HEK293T (cell line): ENCODE measurements at regions not wholly inside any gene's neighbourhood (a gene's known extent, or its start where the extent isn't known, plus 50 kb on each side); places are given as distances from the start of the nearest gene placed in this dataset.

Experiments used
- CTCF ChIA-PET: fragments of 350-600 bp; formaldehyde crosslinking; extraction: SDS; loops from one replicate; lab custom pipeline; 2021; ENCODE audit warnings: antibody characterized with exemption, inconsistent platforms; lab: Yijun Ruan, JAX
- POLR2A ChIA-PET: fragments of 350-600 bp; formaldehyde crosslinking; extraction: SDS; loops from one replicate; lab custom pipeline; 2020; ENCODE audit warnings: antibody characterized with exemption, inconsistent platforms; lab: Yijun Ruan, JAX
- DNase-seq: peaks from one replicate; pipeline ENCODE4 v3.0.0; 2012; ENCODE audit warnings: mixed read lengths; ENCODE audit errors: extremely low spot score
- ARNT ChIP-seq: fragments of 450-650 bp; IDR thresholded peaks from 2 replicates; pipeline ENCODE4 v1.6.1; 2017; ENCODE audit warnings: mild to moderate bottlenecking
- BHLHE40 ChIP-seq: fragments of 450-650 bp; IDR thresholded peaks from 2 replicates; pipeline ENCODE4 v1.6.1; 2016; ENCODE audit warnings: mild to moderate bottlenecking, moderate library complexity, borderline replicate concordance
- CTBP1 ChIP-seq: fragments of 450-650 bp; IDR thresholded peaks from 2 replicates; pipeline ENCODE4 v1.6.1; 2016; ENCODE audit warnings: borderline replicate concordance
- ELF4 ChIP-seq: fragments of 450-650 bp; IDR thresholded peaks from 2 replicates; pipeline ENCODE4 v1.6.1; 2017; ENCODE audit warnings: antibody characterized with exemption
- FOXA1 ChIP-seq: fragments of 450-650 bp; IDR thresholded peaks from 2 replicates; pipeline ENCODE4 v1.6.1; 2016; ENCODE audit warnings: mild to moderate bottlenecking
- FOXK2 ChIP-seq: fragments of 450-650 bp; IDR thresholded peaks from 2 replicates; pipeline ENCODE4 v1.6.1; 2016; ENCODE audit warnings: mild to moderate bottlenecking
- FOXM1 ChIP-seq: fragments of 450-650 bp; IDR thresholded peaks from 2 replicates; pipeline ENCODE4 v1.6.1; 2017; ENCODE audit warnings: mild to moderate bottlenecking, borderline replicate concordance
- HDGF ChIP-seq: fragments of 450-650 bp; IDR thresholded peaks from 2 replicates; pipeline ENCODE4 v1.6.1; 2017; ENCODE audit warnings: antibody characterized with exemption, borderline replicate concordance
- L3MBTL2 ChIP-seq: fragments of 450-650 bp; conservative IDR thresholded peaks from 2 replicates; pipeline ENCODE4 v1.6.1; 2016; ENCODE audit warnings: mild to moderate bottlenecking
- LEF1 ChIP-seq: fragments of 450-650 bp; IDR thresholded peaks from 2 replicates; pipeline ENCODE4 v1.6.1; 2017; ENCODE audit warnings: mild to moderate bottlenecking, borderline replicate concordance
- NFRKB ChIP-seq: fragments of 450-650 bp; IDR thresholded peaks from 2 replicates; pipeline ENCODE4 v1.6.1; 2016; ENCODE audit warnings: mild to moderate bottlenecking, moderate library complexity
- SP1 ChIP-seq: fragments of 450-650 bp; IDR thresholded peaks from 2 replicates; pipeline ENCODE4 v1.6.1; 2017
- SUZ12 ChIP-seq: fragments of 450-650 bp; IDR thresholded peaks from 2 replicates; pipeline ENCODE4 v1.6.1; 2016; ENCODE audit warnings: mild to moderate bottlenecking
- TARDBP ChIP-seq: fragments of 450-650 bp; IDR thresholded peaks from 2 replicates; pipeline ENCODE4 v1.6.1; 2016
- ZNF384 ChIP-seq: fragments of 450-650 bp; IDR thresholded peaks from 2 replicates; pipeline ENCODE4 v1.6.1; 2016
- TF ChIP-seq, protein P1 (sequence below): fragments of 450-650 bp; IDR thresholded peaks from 2 replicates; pipeline ENCODE4 v1.6.1; 2016

DNA sequence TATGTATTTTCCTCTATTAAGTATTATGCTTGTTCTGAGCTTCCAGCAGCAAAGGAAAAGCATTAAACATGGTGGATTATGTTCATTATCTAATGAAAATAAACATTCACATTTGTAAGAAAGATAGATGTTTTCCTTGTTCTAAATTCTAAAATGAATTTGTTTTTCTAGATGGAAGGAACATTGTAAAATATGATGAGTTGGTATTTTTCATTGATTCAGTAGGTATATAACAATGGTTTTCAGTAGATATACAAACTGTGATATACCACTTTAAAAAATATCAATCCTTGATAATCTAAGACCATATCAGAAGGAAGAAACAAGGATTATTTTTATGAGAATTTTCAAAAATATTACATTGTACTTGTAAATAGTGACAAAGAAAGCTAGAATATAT lies 290.6 kb upstream of the GOLIM4 start:
- no peak for TF ChIP-seq FOXM1
- TF ChIP-seq TARDBP, result no peak
- TF ChIP-seq FOXA1, result no peak
- TF ChIP-seq SUZ12, result no peak
- no peak for TF ChIP-seq ZNF384
- TF ChIP-seq NFRKB, result no peak
- no peak for TF ChIP-seq FOXK2
- no peak for TF ChIP-seq ARNT
- TF ChIP-seq LEF1, result no peak
- TF ChIP-seq ELF4, result no peak
- no peak for TF ChIP-seq L3MBTL2
- TF ChIP-seq BHLHE40, result no peak
- no peak for TF ChIP-seq SP1
- no peak for TF ChIP-seq HDGF
- TF ChIP-seq, protein P1, sequence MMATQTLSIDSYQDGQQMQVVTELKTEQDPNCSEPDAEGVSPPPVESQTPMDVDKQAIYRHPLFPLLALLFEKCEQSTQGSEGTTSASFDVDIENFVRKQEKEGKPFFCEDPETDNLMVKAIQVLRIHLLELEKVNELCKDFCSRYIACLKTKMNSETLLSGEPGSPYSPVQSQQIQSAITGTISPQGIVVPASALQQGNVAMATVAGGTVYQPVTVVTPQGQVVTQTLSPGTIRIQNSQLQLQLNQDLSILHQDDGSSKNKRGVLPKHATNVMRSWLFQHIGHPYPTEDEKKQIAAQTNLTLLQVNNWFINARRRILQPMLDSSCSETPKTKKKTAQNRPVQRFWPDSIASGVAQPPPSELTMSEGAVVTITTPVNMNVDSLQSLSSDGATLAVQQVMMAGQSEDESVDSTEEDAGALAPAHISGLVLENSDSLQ, result no peak
- no peak for TF ChIP-seq CTBP1
- ChIA-PET CTCF (no interaction called here), POLR2A (no interaction called here)
- DNase-seq, result no peak

DNA sequence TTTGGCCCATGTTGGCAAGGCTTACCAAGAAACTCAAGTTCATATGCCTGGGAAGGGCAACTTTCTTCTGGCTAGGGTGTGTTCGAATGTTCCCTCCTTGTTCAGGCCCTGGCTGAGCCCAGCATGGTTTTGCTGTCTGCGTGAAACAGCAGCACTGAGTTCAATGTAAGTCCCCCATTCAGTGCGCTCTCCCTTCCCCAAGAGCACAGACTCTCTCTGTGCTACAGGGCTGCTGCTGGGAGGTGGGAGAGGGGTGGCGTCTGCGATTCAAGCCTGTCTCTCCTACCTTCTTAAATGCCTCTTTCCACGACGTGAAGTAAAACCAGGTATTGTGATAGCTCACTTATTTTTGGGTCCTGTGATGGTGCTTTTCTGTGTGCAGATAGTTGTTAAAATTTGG lies 289.3 kb upstream of the GOLIM4 start:
- no peak for TF ChIP-seq TARDBP
- no peak for TF ChIP-seq FOXA1
- no peak for TF ChIP-seq SUZ12
- TF ChIP-seq LEF1, result no peak
- no peak for TF ChIP-seq BHLHE40
- no peak for TF ChIP-seq HDGF
- TF ChIP-seq ARNT, result no peak
- no peak for TF ChIP-seq L3MBTL2
- TF ChIP-seq NFRKB, result no peak
- TF ChIP-seq CTBP1, result no peak
- TF ChIP-seq FOXK2, result no peak
- TF ChIP-seq, protein P1, result no peak
- no peak for TF ChIP-seq ZNF384
- TF ChIP-seq SP1, result no peak
- TF ChIP-seq ELF4, result no peak
- TF ChIP-seq FOXM1, result no peak
- DNase-seq, result no peak
- ChIA-PET POLR2A (no interaction called here), CTCF (no interaction called here)

DNA sequence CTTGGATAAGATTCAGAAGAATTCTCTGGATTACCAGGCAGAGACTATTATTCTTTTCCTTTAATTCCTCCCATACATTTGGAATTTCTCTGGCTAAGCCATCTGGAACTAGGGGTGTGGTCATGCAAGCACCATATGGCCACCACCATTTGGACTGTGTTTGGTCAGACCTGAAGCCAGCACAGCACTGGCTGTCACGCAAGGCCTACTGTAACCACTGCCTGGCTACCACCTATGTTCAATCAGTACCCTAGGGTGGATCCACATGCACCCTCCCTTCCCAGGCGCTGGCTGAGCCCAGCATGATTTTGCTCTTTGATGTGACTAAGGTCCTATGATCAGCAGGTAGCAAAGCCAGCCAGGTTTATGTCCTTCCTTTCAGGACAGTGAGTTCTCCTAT lies 287.8 kb upstream of the GOLIM4 start:
- no peak for TF ChIP-seq FOXM1
- no peak for TF ChIP-seq ELF4
- no peak for TF ChIP-seq BHLHE40
- TF ChIP-seq, protein P1, result no peak
- no peak for TF ChIP-seq TARDBP
- no peak for TF ChIP-seq FOXA1
- TF ChIP-seq SUZ12, result no peak
- no peak for TF ChIP-seq FOXK2
- no peak for DNase-seq
- ChIA-PET CTCF (no interaction called here), POLR2A (no interaction called here)

DNA sequence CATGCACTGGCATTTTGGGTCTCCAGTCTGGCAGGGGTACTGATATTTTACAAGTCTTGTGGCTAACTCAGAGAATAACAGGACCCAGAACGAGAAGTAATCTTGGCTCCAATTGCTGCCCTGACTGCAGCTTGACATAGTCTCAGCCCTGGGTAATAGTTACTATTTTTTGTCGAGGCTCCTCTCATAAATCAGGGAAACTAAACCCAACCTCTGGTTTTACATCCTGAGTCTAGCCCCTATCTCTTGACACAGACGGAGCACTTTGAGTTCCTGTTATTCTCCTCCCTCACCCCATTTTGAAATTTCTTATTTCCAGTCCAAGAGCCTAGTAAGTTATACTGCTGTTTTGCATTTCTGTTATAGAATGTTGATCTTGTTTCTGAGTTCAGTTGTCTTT lies 276.1 kb upstream of the GOLIM4 start:
- CTCF ChIA-PET, result no interaction called here
- POLR2A ChIA-PET, result no interaction called here
- no peak for DNase-seq
- no peak for TF ChIP-seq ZNF384
- TF ChIP-seq, protein P1, result no peak
- no peak for TF ChIP-seq BHLHE40
- no peak for TF ChIP-seq CTBP1
- TF ChIP-seq ELF4, result no peak
- no peak for TF ChIP-seq SUZ12
- no peak for TF ChIP-seq SP1

DNA sequence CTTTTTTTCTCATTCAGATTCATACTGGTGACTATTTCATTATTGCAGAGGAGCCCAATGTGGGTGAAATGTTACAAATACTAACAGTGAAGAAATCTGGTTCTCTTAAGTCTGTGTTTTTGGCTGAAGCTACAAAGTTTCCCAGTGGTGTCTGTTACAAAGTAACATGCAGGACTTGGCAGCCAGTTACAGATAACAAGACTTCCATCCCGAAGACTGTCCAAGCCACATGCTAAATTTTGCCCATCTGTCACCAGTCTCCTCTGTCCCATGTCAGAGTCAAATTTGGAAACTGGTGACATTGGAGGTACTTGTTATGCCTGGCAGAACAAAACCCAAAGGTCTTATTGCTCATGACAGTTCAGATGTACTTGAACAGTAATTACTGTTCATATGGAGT lies 269.2 kb upstream of the GOLIM4 start:
- ChIA-PET CTCF (no interaction called here), POLR2A (no interaction called here)
- TF ChIP-seq TARDBP, result no peak
- no peak for TF ChIP-seq HDGF
- no peak for TF ChIP-seq ZNF384
- TF ChIP-seq L3MBTL2, result no peak
- TF ChIP-seq NFRKB, result no peak
- no peak for TF ChIP-seq ARNT
- no peak for TF ChIP-seq FOXM1
- TF ChIP-seq FOXA1, result no peak
- TF ChIP-seq CTBP1, result no peak
- no peak for TF ChIP-seq SP1
- no peak for TF ChIP-seq ELF4
- no peak for TF ChIP-seq FOXK2
- TF ChIP-seq LEF1, result no peak
- no peak for TF ChIP-seq BHLHE40
- no peak for TF ChIP-seq SUZ12
- TF ChIP-seq, protein P1, result no peak
- DNase-seq, result no peak

DNA sequence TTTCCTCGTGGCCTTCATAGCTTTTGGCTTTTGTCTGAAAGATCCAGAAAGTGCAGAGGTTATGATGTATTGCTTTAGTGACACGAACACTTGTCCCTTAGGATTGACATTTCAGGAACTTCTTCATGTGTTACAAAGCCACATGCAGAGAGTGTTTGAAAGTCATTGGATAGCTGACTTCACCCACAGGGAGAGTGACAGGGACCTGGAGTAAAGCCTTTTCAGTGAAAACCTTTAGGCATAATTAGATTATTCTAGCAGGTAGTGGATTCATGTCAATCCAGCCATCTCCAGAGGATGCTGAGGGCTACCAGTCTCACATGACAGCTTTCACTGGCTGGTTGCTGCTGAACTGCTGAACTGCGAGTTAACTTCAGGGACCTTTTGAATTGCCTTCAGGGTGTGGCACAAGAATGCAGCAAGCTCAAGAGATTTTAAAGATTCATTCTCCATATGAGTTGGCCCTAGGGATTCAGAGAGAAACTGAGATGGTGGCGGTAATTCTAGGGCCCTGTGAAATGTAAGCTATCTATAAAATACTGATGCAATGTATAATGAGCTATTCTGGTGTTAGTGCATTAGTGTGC lies 267.0 kb upstream of the GOLIM4 start:
- TF ChIP-seq SUZ12, result no peak
- TF ChIP-seq LEF1, result no peak
- TF ChIP-seq CTBP1, result no peak
- no peak for TF ChIP-seq SP1
- no peak for TF ChIP-seq L3MBTL2
- TF ChIP-seq ARNT, result no peak
- no peak for TF ChIP-seq FOXK2
- no peak for TF ChIP-seq HDGF
- no peak for TF ChIP-seq FOXA1
- TF ChIP-seq TARDBP, result no peak
- no peak for TF ChIP-seq ELF4
- TF ChIP-seq FOXM1, result no peak
- TF ChIP-seq, protein P1, result no peak
- no peak for TF ChIP-seq ZNF384
- TF ChIP-seq BHLHE40, result no peak
- no peak for TF ChIP-seq NFRKB
- ChIA-PET CTCF (no interaction called here), POLR2A (no interaction called here)
- DNase-seq, result no peak
